ENCODE measurements at regions not wholly inside any gene's neighbourhood (a gene's known extent, or its start where the extent isn't known, plus 50 kb on each side); places are given as distances from the start of the nearest gene placed in this dataset.

- no peak for DNase-seq (ENCODE audit: insufficient read length, low spot score, missing footprints)
- TF ChIP-seq CTCF (IDR thresholded peaks at IDR 0.05; ENCODE audit: extremely low read depth, low read depth, low read length) = no peak
- Histone ChIP-seq H3K4me3 (ENCODE audit: insufficient read depth, low read length) (no peak overlapping the region), H3K9me3 (ENCODE audit: low read depth, low read length) (no peaks in the 10 kb centered on the region), H2AFZ (ENCODE audit: low read length) (no peak overlapping the region), H3K27me3 (ENCODE audit: insufficient read depth, low read length) (no peaks in the 10 kb centered on the region), H3K4me1 (ENCODE audit: insufficient read depth, low read length) (no peaks in the 10 kb centered on the region), H3K79me2 (ENCODE audit: insufficient read depth, low read length) (no peaks in the 10 kb centered on the region), H3K36me3 (ENCODE audit: insufficient read depth, low read length) (no peaks in the 10 kb centered on the region), H3K27ac (ENCODE audit: low read depth, low read length) (no peak overlapping the region), H3K4me2 (ENCODE audit: insufficient read depth, low read length) (no peak overlapping the region), H4K20me1 (ENCODE audit: insufficient read depth, low read length) (no peaks in the 10 kb centered on the region)
Observed at GRCh38 chr10:62658516-62658915, 146.0 kb upstream of the ADO start.

- Histone ChIP-seq H2AFZ (ENCODE audit: low read length) (no peak overlapping the region), H3K9me3 (ENCODE audit: low read depth, low read length) (no peaks in the 10 kb centered on the region), H4K20me1 (ENCODE audit: insufficient read depth, low read length) (no peaks in the 10 kb centered on the region), H3K27ac (ENCODE audit: low read depth, low read length) (no peak overlapping the region), H3K4me2 (ENCODE audit: insufficient read depth, low read length) (no peak overlapping the region), H3K27me3 (ENCODE audit: insufficient read depth, low read length) (peaks cover 7% of the 10 kb centered on the region), H3K4me3 (ENCODE audit: insufficient read depth, low read length) (no peak overlapping the region), H3K79me2 (ENCODE audit: insufficient read depth, low read length) (no peaks in the 10 kb centered on the region), H3K4me1 (ENCODE audit: insufficient read depth, low read length) (no peaks in the 10 kb centered on the region), H3K36me3 (ENCODE audit: insufficient read depth, low read length) (no peaks in the 10 kb centered on the region)
- no peak for DNase-seq (ENCODE audit: insufficient read length, low spot score, missing footprints)
- no peak for TF ChIP-seq CTCF (IDR thresholded peaks at IDR 0.05; ENCODE audit: extremely low read depth, low read depth, low read length)
Observed at GRCh38 chr10:62661143-62661542, 143.4 kb upstream of the ADO start.

GRCh38 chr10:62662486-62662885 is 142.0 kb upstream of the ADO start:
- H3K4me2 ChIP-seq (ENCODE audit: insufficient read depth, low read length) = no peak overlapping the region
- no peaks in the 10 kb centered on the region for H3K4me1 ChIP-seq (ENCODE audit: insufficient read depth, low read length)
- no peaks in the 10 kb centered on the region for H3K79me2 ChIP-seq (ENCODE audit: insufficient read depth, low read length)
- peaks cover 13% of the 10 kb centered on the region for H3K27me3 ChIP-seq (ENCODE audit: insufficient read depth, low read length)
- H3K27ac ChIP-seq (ENCODE audit: low read depth, low read length) = no peak overlapping the region
- DNase-seq (ENCODE audit: insufficient read length, low spot score, missing footprints) = no peak
- no peak for TF ChIP-seq CTCF (IDR thresholded peaks at IDR 0.05; ENCODE audit: extremely low read depth, low read depth, low read length)
- H4K20me1 ChIP-seq (ENCODE audit: insufficient read depth, low read length) = no peaks in the 10 kb centered on the region
- no peak overlapping the region for H2AFZ ChIP-seq (ENCODE audit: low read length)
- no peaks in the 10 kb centered on the region for H3K9me3 ChIP-seq (ENCODE audit: low read depth, low read length)
- H3K4me3 ChIP-seq (ENCODE audit: insufficient read depth, low read length) = no peak overlapping the region
- H3K36me3 ChIP-seq (ENCODE audit: insufficient read depth, low read length) = no peaks in the 10 kb centered on the region

- TF ChIP-seq CTCF (IDR thresholded peaks at IDR 0.05; ENCODE audit: extremely low read depth, low read depth, low read length) = no peak
- Histone ChIP-seq H3K79me2 (ENCODE audit: insufficient read depth, low read length) (no peaks in the 10 kb centered on the region), H4K20me1 (ENCODE audit: insufficient read depth, low read length) (no peaks in the 10 kb centered on the region), H3K27me3 (ENCODE audit: insufficient read depth, low read length) (peaks cover 26% of the 10 kb centered on the region), H3K27ac (ENCODE audit: low read depth, low read length) (no peak overlapping the region), H3K4me1 (ENCODE audit: insufficient read depth, low read length) (no peaks in the 10 kb centered on the region), H3K9me3 (ENCODE audit: low read depth, low read length) (no peaks in the 10 kb centered on the region), H2AFZ (ENCODE audit: low read length) (no peak overlapping the region), H3K36me3 (ENCODE audit: insufficient read depth, low read length) (no peaks in the 10 kb centered on the region), H3K4me3 (ENCODE audit: insufficient read depth, low read length) (no peak overlapping the region), H3K4me2 (ENCODE audit: insufficient read depth, low read length) (no peak overlapping the region)
- no peak for DNase-seq (ENCODE audit: insufficient read length, low spot score, missing footprints)
Observed at GRCh38 chr10:62665771-62666170, 138.7 kb upstream of the ADO start.
